Mesenchymal stem cell (in vitro differentiated cells and primary cell): ENCODE measurements at regions not wholly inside any gene's neighbourhood (a gene's known extent, or its start where the extent isn't known, plus 50 kb on each side); places are given as distances from the start of the nearest gene placed in this dataset.
A peak's percentile ranks its signal among the peaks of the same experiment; 100 is the strongest.

ENCODE experiments used
- DNase-seq: peaks from one replicate; pipeline ENCODE4 v3.0.0-alpha.2; 2013
- H2AFZ ChIP-seq: one replicate; pipeline ENCODE4 v1.6.1; 2013; ENCODE audit warnings: low read depth, mild to moderate bottlenecking, control low read depth, inconsistent platforms, low read length, moderate library complexity
- H2AK5ac ChIP-seq: 2 replicates; pipeline ENCODE4 v1.6.1; 2013; ENCODE audit warnings: low read length, moderate library complexity, mild to moderate bottlenecking, inconsistent platforms; ENCODE audit not compliant: severe bottlenecking
- H2BK120ac ChIP-seq: one replicate; pipeline ENCODE4 v1.6.1; 2013; ENCODE audit warnings: low read depth, mild to moderate bottlenecking, inconsistent platforms, low read length, moderate library complexity
- H2BK12ac ChIP-seq, 2 experiments: one replicate each; pipeline ENCODE4 v1.6.1; 2013; ENCODE audit warnings: inconsistent platforms in 2 of 2, low read length in 2 of 2, mild to moderate bottlenecking in 2 of 2, moderate library complexity in 2 of 2, control low read depth in 1 of 2
- H2BK15ac ChIP-seq: one replicate; pipeline ENCODE4 v1.6.1; 2013; ENCODE audit warnings: mild to moderate bottlenecking, low read depth, inconsistent platforms; ENCODE audit not compliant: poor library complexity, severe bottlenecking
- H2BK5ac ChIP-seq: 2 replicates; pipeline ENCODE4 v1.6.1; 2013; ENCODE audit warnings: low read depth, mild to moderate bottlenecking, low read length, control low read depth, inconsistent platforms; ENCODE audit not compliant: poor library complexity, severe bottlenecking
- H3K14ac ChIP-seq, 2 experiments: one replicate each; pipeline ENCODE4 v1.6.1; 2013; ENCODE audit warnings: inconsistent platforms in 2 of 2, low read length in 2 of 2, control low read depth in 1 of 2, mild to moderate bottlenecking in 1 of 2, moderate library complexity in 1 of 2
- H3K18ac ChIP-seq, 2 experiments: one replicate each; pipeline ENCODE4 v1.6.1; 2013; ENCODE audit warnings: inconsistent platforms in 2 of 2, low read length in 2 of 2, control low read depth in 1 of 2, low read depth in 1 of 2, mild to moderate bottlenecking in 1 of 2
- H3K23ac ChIP-seq, 2 experiments: one replicate each; pipeline ENCODE4 v1.6.1; 2013; ENCODE audit warnings: inconsistent platforms in 2 of 2, low read length in 2 of 2, mild to moderate bottlenecking in 2 of 2, moderate library complexity in 2 of 2, control low read depth in 1 of 2
- H3K27ac ChIP-seq: 2 replicates; pipeline ENCODE4 v1.5.1; 2013; ENCODE audit warnings: mild to moderate bottlenecking, moderate library complexity, low read length, control low read depth, inconsistent platforms; ENCODE audit not compliant: poor library complexity, severe bottlenecking
- H3K27me3 ChIP-seq, 2 experiments: 2 replicates each; pipeline versions ENCODE4 v1.6.1 to v1.7.0; 2013; ENCODE audit warnings: low read length in 2 of 2, mild to moderate bottlenecking in 2 of 2, moderate library complexity in 2 of 2, control low read depth in 1 of 2, inconsistent platforms in 1 of 2; ENCODE audit not compliant: control insufficient read depth in 1 of 2, insufficient read depth in 1 of 2
- H3K36me3 ChIP-seq, 2 experiments: 2 replicates each; pipeline versions ENCODE4 v1.6.1 to v1.7.0; 2013; ENCODE audit warnings: low read length in 2 of 2, control low read depth in 1 of 2, inconsistent platforms in 1 of 2, low read depth in 1 of 2, mild to moderate bottlenecking in 1 of 2; ENCODE audit not compliant: insufficient read depth in 2 of 2, control insufficient read depth in 1 of 2
- H3K4ac ChIP-seq, 2 experiments: one replicate each; pipeline ENCODE4 v1.6.1; 2013; ENCODE audit warnings: inconsistent platforms in 2 of 2, low read length in 2 of 2, mild to moderate bottlenecking in 2 of 2, moderate library complexity in 2 of 2, control low read depth in 1 of 2, low read depth in 1 of 2
- H3K4me1 ChIP-seq: 2 replicates; pipeline ENCODE4 v1.6.1; 2013; ENCODE audit warnings: low read depth, low read length, control low read depth; ENCODE audit not compliant: control insufficient read depth, insufficient read depth
- H3K4me2 ChIP-seq: 2 replicates; pipeline ENCODE4 v1.6.1; 2013; ENCODE audit warnings: low read length, mild to moderate bottlenecking, inconsistent platforms; ENCODE audit not compliant: poor library complexity, severe bottlenecking
- H3K4me3 ChIP-seq, 2 experiments: 2 replicates each; pipeline versions ENCODE4 v1.5.1 to v1.7.0; 2013; ENCODE audit warnings: low read length in 2 of 2, mild to moderate bottlenecking in 2 of 2, control low read depth in 1 of 2, low read depth in 1 of 2; ENCODE audit not compliant: insufficient read depth in 1 of 2
- H3K79me1 ChIP-seq: replicated peaks from 2 replicates; pipeline ENCODE4 v1.6.1; 2013; ENCODE audit warnings: mild to moderate bottlenecking, control low read depth, low read length, inconsistent platforms; ENCODE audit not compliant: poor library complexity, severe bottlenecking
- H3K9ac ChIP-seq: 2 replicates; pipeline ENCODE4 v1.7.0; 2013; ENCODE audit warnings: mild to moderate bottlenecking, low read length, moderate library complexity
- H3K9me3 ChIP-seq: 2 replicates; pipeline ENCODE4 v1.7.0; 2013; ENCODE audit warnings: mild to moderate bottlenecking, low read length; ENCODE audit not compliant: control insufficient read depth
- H4K8ac ChIP-seq: one replicate; pipeline ENCODE4 v1.6.1; 2013; ENCODE audit warnings: inconsistent platforms, mild to moderate bottlenecking, low read length, moderate library complexity
- H4K91ac ChIP-seq: one replicate; pipeline ENCODE4 v1.6.1; 2013; ENCODE audit warnings: mild to moderate bottlenecking, low read length, inconsistent platforms
- WGBS: methylation state at CpG from one replicate; pipeline ENCODE4 v1.1.7; 2013; ENCODE audit warnings: mixed read lengths; 5-methylcytosine and 5-hydroxymethylcytosine counted together

- no peaks in the 10 kb centered on the region for H3K36me3 ChIP-seq
- no peak overlapping the region for H3K18ac ChIP-seq
- H2BK12ac ChIP-seq = no peak overlapping the region
- peaks cover 9% of the 10 kb centered on the region for H3K9me3 ChIP-seq
- no peak overlapping the region for H2BK120ac ChIP-seq
- no peaks in the 10 kb centered on the region for H3K27me3 ChIP-seq
- no peak overlapping the region for H3K4me2 ChIP-seq
- H2BK5ac ChIP-seq = no peak overlapping the region
- no peak overlapping the region for H4K8ac ChIP-seq
- H3K4me1 ChIP-seq = peaks cover 5% of the 10 kb centered on the region
- H3K79me1 ChIP-seq = no peaks in the 10 kb centered on the region
- H3K4me3 ChIP-seq = no peak overlapping the region
- H3K27ac ChIP-seq = no peak overlapping the region
- H2AFZ ChIP-seq = no peak overlapping the region
- no peak overlapping the region for H3K4ac ChIP-seq
- H2AK5ac ChIP-seq = no peak overlapping the region
- no peak overlapping the region for H3K23ac ChIP-seq
- no peak overlapping the region for H2BK15ac ChIP-seq
- H3K9ac ChIP-seq = no peak overlapping the region
- H4K91ac ChIP-seq = no peak overlapping the region
- no peak for DNase-seq
- no peak overlapping the region for H3K14ac ChIP-seq
Observed at GRCh38 chr3:161894657-161895056, 398.0 kb downstream of the OTOL1 start.

GRCh38 chr3:161905520-161906132 lies 409.0 kb downstream of the OTOL1 start:
- no peak overlapping the region for H2BK12ac ChIP-seq
- no peak overlapping the region for H4K91ac ChIP-seq
- H3K79me1 ChIP-seq = no peaks in the 10 kb centered on the region
- no peak overlapping the region for H4K8ac ChIP-seq
- H3K14ac ChIP-seq = no peak overlapping the region
- no peak overlapping the region for H3K23ac ChIP-seq
- no peaks in the 10 kb centered on the region for H3K36me3 ChIP-seq
- WGBS = 81% methylated on average over 2 of the region's 4 CpGs
- no peak overlapping the region for H3K27ac ChIP-seq
- H2AK5ac ChIP-seq = no peak overlapping the region
- H3K9ac ChIP-seq = no peak overlapping the region
- H3K4me2 ChIP-seq = no peak overlapping the region
- H3K4me3 ChIP-seq = no peak overlapping the region
- H2BK5ac ChIP-seq = no peak overlapping the region
- no peak for DNase-seq
- no peaks in the 10 kb centered on the region for H3K4me1 ChIP-seq
- no peak overlapping the region for H3K4ac ChIP-seq
- no peaks in the 10 kb centered on the region for H3K9me3 ChIP-seq
- H3K18ac ChIP-seq = no peak overlapping the region
- H2AFZ ChIP-seq = no peak overlapping the region
- H3K27me3 ChIP-seq = no peaks in the 10 kb centered on the region
- H2BK15ac ChIP-seq = no peak overlapping the region
- H2BK120ac ChIP-seq = no peak overlapping the region

DNA sequence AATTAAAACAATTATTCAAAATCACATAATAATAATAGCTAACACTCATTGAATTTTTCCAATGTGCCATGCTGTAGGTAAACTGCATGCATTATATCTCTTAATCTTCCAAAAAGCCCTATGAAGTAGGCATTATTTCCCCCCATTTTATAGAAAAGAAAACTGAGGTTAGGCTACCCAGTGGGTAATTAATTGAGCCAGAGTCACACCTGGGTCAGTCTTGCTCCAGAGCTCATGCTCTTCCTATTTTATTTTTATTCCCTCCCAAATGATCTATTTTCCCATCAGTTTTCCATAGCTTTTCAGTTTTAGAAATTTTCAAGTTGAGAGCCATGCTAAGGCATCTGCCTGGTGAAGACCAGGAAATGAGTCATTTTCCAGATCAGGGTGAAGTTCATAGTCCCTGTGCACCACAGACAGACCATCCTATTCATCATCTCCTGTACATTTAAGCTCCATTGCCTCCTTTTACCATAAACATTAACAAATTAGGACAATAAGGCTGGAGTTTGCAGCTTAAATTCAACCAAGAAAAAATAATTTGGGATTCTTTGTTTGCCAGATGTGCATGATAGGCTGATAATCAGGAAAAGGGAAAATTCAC lies 417.3 kb downstream of the OTOL1 start:
- DNase-seq = peak; percentile 87
- Histone ChIP-seq H4K91ac (no peak overlapping the region), H3K23ac (no peak overlapping the region), H2BK120ac (no peak overlapping the region), H3K4me1 (peaks cover 2% of the 10 kb centered on the region), H3K9me3 (peaks cover 4% of the 10 kb centered on the region), H2AFZ (no peak overlapping the region), H2AK5ac (no peak overlapping the region), H2BK15ac (no peak overlapping the region), H3K79me1 (no peaks in the 10 kb centered on the region), H3K9ac (peak overlapping the region; percentile 54), H3K18ac (no peak overlapping the region), H3K36me3 (no peaks in the 10 kb centered on the region), H2BK12ac (no peak overlapping the region), H3K27me3 (no peaks in the 10 kb centered on the region), H3K4me2 (no peak overlapping the region), H3K14ac (no peak overlapping the region), H2BK5ac (no peak overlapping the region), H4K8ac (no peak overlapping the region), H3K27ac (peak overlapping the region; percentile 49), H3K4ac (no peak overlapping the region), H3K4me3 (no peak overlapping the region)

DNA sequence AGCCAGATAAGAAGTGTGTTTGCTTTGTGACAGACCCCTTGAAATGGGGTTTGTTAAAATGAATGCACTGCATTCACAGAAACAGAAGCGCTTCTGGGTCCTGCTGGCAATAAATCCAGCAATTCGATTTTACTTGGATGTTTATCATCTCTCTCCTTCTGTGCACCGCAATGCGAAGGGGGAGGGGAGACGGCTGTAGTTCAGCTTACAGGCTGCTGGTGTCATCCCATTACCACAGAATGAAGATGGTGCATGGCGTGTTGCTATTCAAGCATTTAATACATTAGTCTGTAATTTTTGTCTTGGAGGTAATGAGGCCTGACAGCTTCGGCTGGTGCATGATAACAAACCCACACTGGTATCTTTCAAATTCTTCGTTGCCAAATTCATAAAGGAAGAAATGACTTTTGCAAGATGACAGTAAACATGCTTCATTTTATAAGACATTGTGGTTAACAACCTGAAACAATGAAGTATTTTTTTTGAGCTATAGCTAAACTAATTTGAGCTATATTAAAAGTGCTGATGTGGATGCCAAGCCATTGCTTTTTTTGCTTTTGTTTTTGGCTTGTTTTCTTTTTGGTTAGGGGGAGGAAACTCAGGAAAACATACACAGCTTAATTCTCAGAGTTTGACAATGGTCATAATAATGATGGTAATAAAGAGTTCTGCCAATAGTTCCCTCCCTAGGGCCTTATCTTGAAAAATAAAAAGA lies 418.3 kb downstream of the OTOL1 start:
- Histone ChIP-seq H3K79me1 (no peaks in the 10 kb centered on the region), H3K27me3 (no peaks in the 10 kb centered on the region), H4K8ac (no peak overlapping the region), H3K9me3 (peaks cover 12% of the 10 kb centered on the region), H3K18ac (no peak overlapping the region), H2BK15ac (no peak overlapping the region), H3K9ac (peak overlapping the region; percentile 54), H2AK5ac (no peak overlapping the region), H3K23ac (no peak overlapping the region), H3K4ac (no peak overlapping the region), H3K4me1 (peaks cover 2% of the 10 kb centered on the region), H3K4me2 (no peak overlapping the region), H2AFZ (no peak overlapping the region), H3K27ac (peak overlapping the region; percentile 80), H3K4me3 (peak overlapping the region in 1 of 2 experiments; percentile 35), H3K36me3 (no peaks in the 10 kb centered on the region), H2BK5ac (no peak overlapping the region), H2BK12ac (no peak overlapping the region), H4K91ac (no peak overlapping the region), H3K14ac (no peak overlapping the region), H2BK120ac (no peak overlapping the region)
- DNase-seq = peak; percentile 88
- 9% methylated on average over 5 of the region's 8 CpGs for WGBS
